GM10266 (cell line): ENCODE measurements at regions not wholly inside any gene's neighbourhood (a gene's known extent, or its start where the extent isn't known, plus 50 kb on each side); places are given as distances from the start of the nearest gene placed in this dataset.
"Not testable (repeated sequence)": the region's sequence is repeated elsewhere in the genome, so short reads cannot be mapped to it uniquely, and the experiment has no call there.

ENCODE experiments used
- DNase-seq: peaks from one replicate; pipeline ENCODE4 v3.0.0; 2012; ENCODE audit errors: extremely low spot score
- CTCF ChIP-seq: IDR thresholded peaks from 2 replicates; pipeline ENCODE4 v1.5.1; 2012; ENCODE audit warnings: mild to moderate bottlenecking, low read depth; ENCODE audit not compliant: control insufficient read depth, insufficient read depth; ENCODE audit errors: missing control alignments

GRCh38 chr7:46068159-46068558, 147.1 kb upstream of the IGFBP3 start:
- DNase-seq, result no peak
- no peak for TF ChIP-seq CTCF

GRCh38 chr7:46059308-46060020, 138.4 kb upstream of the IGFBP3 start:
- DNase-seq, result no peak
- TF ChIP-seq CTCF, result no peak

- DNase-seq, result no peak
- TF ChIP-seq CTCF, result no peak
These were observed 137.2 kb upstream of the IGFBP3 start for GRCh38 chr7:46058086-46058823.

GRCh38 chr7:46054915-46055314, 133.8 kb upstream of the IGFBP3 start:
- no peak for DNase-seq
- no peak for TF ChIP-seq CTCF

- no peak for TF ChIP-seq CTCF
- no peak for DNase-seq
These were observed 133.2 kb upstream of the IGFBP3 start for GRCh38 chr7:46054272-46054671.

- TF ChIP-seq CTCF, result no peak
- DNase-seq, result no peak
These were observed 126.5 kb upstream of the IGFBP3 start for GRCh38 chr7:46047581-46047980.

- DNase-seq, result not testable (repeated sequence)
These were observed 122.3 kb upstream of the IGFBP3 start for GRCh38 chr7:46043338-46043737.

GRCh38 chr7:46039813-46040212, 118.7 kb upstream of the IGFBP3 start:
- DNase-seq, result not testable (repeated sequence)
